K562 (cell line): ENCODE measurements at regions not wholly inside any gene's neighbourhood (a gene's known extent, or its start where the extent isn't known, plus 50 kb on each side); places are given as distances from the start of the nearest gene placed in this dataset.

Experiments
- ATAC-seq: fragments of 200-7000 bp; cut with Tn5 transposase; 3 replicates; pipeline ENCODE4 v1.9.1; 2020; ENCODE audit warnings: moderate library complexity
- BruUV-seq: library from RNA; stranded (reverse); fragments of 400-500 nt; replicated peaks from 2 replicates; lab custom pipeline; 2021; lab: Mats Ljungman, UMichigan
- CTCF ChIA-PET: fragments of 300-600 bp; formaldehyde crosslinking; extraction: SDS; loops from one replicate; lab custom pipeline; 2021; ENCODE audit warnings: low intra/inter-chr PET ratio; lab: Yijun Ruan, JAX
- POLR2A ChIA-PET: fragments of 300-600, 350-650 bp; sonication (Branson Sonifier 250); formaldehyde crosslinking; extraction: SDS; loops from one replicate; lab custom pipeline; 2021; ENCODE audit warnings: antibody characterized with exemption, inconsistent platforms; lab: Yijun Ruan, JAX
- DNase-seq, 4 experiments: peaks; one replicate each; pipeline versions ENCODE4 v3.0.0 to v3.0.0-alpha.2; 2011 to 2018; ENCODE audit warnings: low spot score in 3 of 4, mixed read lengths in 3 of 4; ENCODE audit errors: extremely low read depth in 1 of 4
- FAIRE-seq: peaks from 2 replicates; lab custom pipeline; 2011; peaks lifted over from hg19 to GRCh38; lab: Jason Lieb, UNC
- H2AFZ ChIP-seq: 2 replicates; pipeline ENCODE4 v1.6.0; 2011; ENCODE audit warnings: low read depth, low read length, control low read depth, inconsistent platforms
- H3K27ac ChIP-seq: fragments of 200-600 bp; 3 replicates; pipeline ENCODE4 v1.8.0; 2011; ENCODE audit warnings: low read depth, mild to moderate bottlenecking, control low read depth, inconsistent platforms, low read length, moderate library complexity, mixed read lengths; ENCODE audit errors: extremely low read depth
- H3K27me3 ChIP-seq, 2 experiments: fragments of 300-600 bp in 1 of 2; 2 replicates in 1 of 2; 3 replicates in 1 of 2; pipeline versions ENCODE4 v1.6.0 to v1.8.0; 2011; ENCODE audit warnings: inconsistent platforms in 2 of 2, low read length in 2 of 2, mild to moderate bottlenecking in 1 of 2, mixed read lengths in 1 of 2, moderate library complexity in 1 of 2; ENCODE audit not compliant: control insufficient read depth in 2 of 2, insufficient read depth in 2 of 2
- H3K36me3 ChIP-seq: fragments of 300-600 bp; 3 replicates; pipeline ENCODE4 v1.8.0; 2011; ENCODE audit warnings: mild to moderate bottlenecking, low read length, inconsistent platforms; ENCODE audit not compliant: control insufficient read depth, insufficient read depth
- H3K4me1 ChIP-seq, 2 experiments: fragments of 200-600 bp in 1 of 2; replicated peaks in 1 of 2; 2 replicates in 1 of 2; 3 replicates in 1 of 2; pipeline versions ENCODE4 v1.5.1 to v1.8.0; 2011; ENCODE audit warnings: inconsistent platforms in 2 of 2, low read length in 2 of 2, mild to moderate bottlenecking in 1 of 2, mixed read lengths in 1 of 2, moderate library complexity in 1 of 2; ENCODE audit not compliant: control insufficient read depth in 2 of 2, insufficient read depth in 2 of 2
- H3K4me2 ChIP-seq: 2 replicates; pipeline ENCODE4 v1.6.1; 2011; ENCODE audit warnings: low read length, control low read depth, inconsistent platforms, mixed read lengths; ENCODE audit not compliant: insufficient read depth
- H3K4me3 ChIP-seq: fragments of 200-600 bp; sonication (generic), shearing (Covaris generic); 2 replicates; pipeline ENCODE4 v1.5.1; 2016; ENCODE audit warnings: control low read depth, inconsistent platforms
- H3K79me2 ChIP-seq: fragments of 200-600 bp; 3 replicates; pipeline ENCODE4 v1.8.0; 2011; ENCODE audit warnings: low read length, inconsistent platforms; ENCODE audit not compliant: control insufficient read depth, insufficient read depth
- H3K9ac ChIP-seq, 2 experiments: 2 replicates each; pipeline versions ENCODE4 v1.6.0 to v1.6.1; 2011; ENCODE audit warnings: low read depth in 2 of 2, low read length in 2 of 2, control low read depth in 1 of 2, inconsistent platforms in 1 of 2, mild to moderate bottlenecking in 1 of 2, mixed read lengths in 1 of 2; ENCODE audit not compliant: insufficient read depth in 1 of 2
- H3K9me1 ChIP-seq: one replicate; pipeline ENCODE4 v1.6.0; 2011; ENCODE audit warnings: inconsistent platforms, mild to moderate bottlenecking, low read length, moderate library complexity; ENCODE audit not compliant: control insufficient read depth, insufficient read depth
- H3K9me3 ChIP-seq: replicated peaks from 2 replicates; pipeline ENCODE4 v1.5.1; 2011; ENCODE audit warnings: low read depth, low read length, inconsistent platforms; ENCODE audit not compliant: control insufficient read depth, insufficient read depth
- H4K20me1 ChIP-seq: replicated peaks from 2 replicates; pipeline ENCODE4 v1.6.1; 2011; ENCODE audit warnings: low read length, inconsistent platforms, mixed read lengths; ENCODE audit not compliant: control insufficient read depth, insufficient read depth
- DIDO1 ChIP-seq: fragments of 450-650 bp; IDR thresholded peaks from 2 replicates; pipeline ENCODE4 v1.6.1; 2016; ENCODE audit warnings: low read depth, missing biosample characterization, missing genetic modification characterization
- DPF2 ChIP-seq: fragments of 450-650 bp; IDR thresholded peaks from 2 replicates; pipeline ENCODE4 v1.6.1; 2016
- MCM5 ChIP-seq: fragments of 450-650 bp; IDR thresholded peaks from 2 replicates; pipeline ENCODE4 v1.6.1; 2016; ENCODE audit warnings: low read depth
- NFYB ChIP-seq: IDR thresholded peaks from 2 replicates; pipeline ENCODE4 v1.6.1; 2011; ENCODE audit warnings: mild to moderate bottlenecking, moderate library complexity; ENCODE audit not compliant: insufficient read length; ENCODE audit errors: extremely low read depth
- PURB ChIP-seq: sonication (generic); formaldehyde crosslinking; IDR thresholded peaks from 2 replicates; pipeline ENCODE4 v1.9.0; 2021; ENCODE audit warnings: low read depth, mild to moderate bottlenecking, missing genetic modification reagents
- TAF15 ChIP-seq: fragments of 200-400 bp; formaldehyde crosslinking; IDR thresholded peaks from 2 replicates; pipeline ENCODE4 v1.6.1; 2017; ENCODE audit warnings: mild to moderate bottlenecking, low read depth, low read length, moderate library complexity
- ZNF143 ChIP-seq: sonication (generic); formaldehyde crosslinking; IDR thresholded peaks from 2 replicates; pipeline ENCODE4 v1.9.0; 2022; ENCODE audit warnings: mild to moderate bottlenecking, missing genetic modification reagents
- ZNF282 ChIP-seq: sonication (generic); formaldehyde crosslinking; IDR thresholded peaks from 2 replicates; pipeline ENCODE4 v1.8.1; 2023; ENCODE audit warnings: missing genetic modification reagents
- ZNF436 ChIP-seq: fragments of 250-450, 450-650 bp; sonication (Bioruptor Pico); formaldehyde crosslinking; IDR thresholded peaks from 2 replicates; pipeline ENCODE4 v1.7.0; 2020; ENCODE audit warnings: mild to moderate bottlenecking
- ZNF639 ChIP-seq, 2 experiments: fragments of 200-800 bp in 1 of 2; sonication (Bioruptor generic) in 1 of 2; sonication (generic) in 1 of 2; formaldehyde crosslinking in 1 of 2; IDR thresholded peaks in 1 of 2; conservative IDR thresholded peaks in 1 of 2; 2 replicates each; pipeline versions ENCODE4 v1.5.0 to v1.6.1; 2016 to 2020; ENCODE audit warnings: missing compliant biosample characterization in 1 of 2, missing genetic modification characterization in 1 of 2, missing genetic modification reagents in 1 of 2
- ZNF766 ChIP-seq: fragments of 200-800 bp; sonication (Bioruptor generic); conservative IDR thresholded peaks from 2 replicates; pipeline ENCODE4 v1.6.1; 2016; ENCODE audit warnings: missing genetic modification characterization, missing compliant biosample characterization
- WGBS: fragments of 100-300 bp; shearing (Covaris generic); methylation state at CpG from one replicate; pipeline ENCODE4 v1.1.6; 2016; ENCODE audit warnings: low coverage, mixed read lengths; ENCODE audit not compliant: insufficient coverage; ENCODE audit errors: missing lambda C conversion rate; 5-methylcytosine and 5-hydroxymethylcytosine counted together
- in situ Hi-C: fragments of 300-500 bp; cut with MboI; formaldehyde crosslinking; loops from 4 replicates; pipeline ENCODE4 v1.15.0; 2018; ENCODE audit warnings: inconsistent platforms, mixed read lengths
- intact Hi-C: fragments of 100-400 bp; cut with micrococcal nuclease; formaldehyde crosslinking; loops from 2 replicates; pipeline ENCODE4 v1.14.2; 2022
- TF ChIP-seq, protein P1 (sequence below): sonication (generic); formaldehyde crosslinking; IDR thresholded peaks from 2 replicates; pipeline ENCODE4 v1.8.1; 2023; ENCODE audit warnings: missing genetic modification reagents, mild to moderate bottlenecking, borderline replicate concordance

GRCh38 chr2:217195658-217196446 lies 336.0 kb upstream of the TNP1 start:
- H3K79me2 ChIP-seq = no peaks in the 10 kb centered on the region
- intact Hi-C loops = no loop called here
- H3K9ac ChIP-seq = no peak overlapping the region
- no peaks in the 10 kb centered on the region for H3K27me3 ChIP-seq
- POLR2A ChIA-PET = no interaction called here
- WGBS = 5% methylated on average over 7 of the region's 7 CpGs
- TF ChIP-seq DPF2 = no peak
- TF ChIP-seq MCM5 = no peak
- TF ChIP-seq DIDO1 (tag) = no peak
- TF ChIP-seq ZNF639 (CRISPR knock-in tag; conservative IDR thresholded peaks at IDR 0.05 in 1 of 2, IDR thresholded peaks at IDR 0.05 in 1 of 2) = no peak
- no peak for TF ChIP-seq ZNF282 (CRISPR knock-in tag)
- TF ChIP-seq, protein P1, sequence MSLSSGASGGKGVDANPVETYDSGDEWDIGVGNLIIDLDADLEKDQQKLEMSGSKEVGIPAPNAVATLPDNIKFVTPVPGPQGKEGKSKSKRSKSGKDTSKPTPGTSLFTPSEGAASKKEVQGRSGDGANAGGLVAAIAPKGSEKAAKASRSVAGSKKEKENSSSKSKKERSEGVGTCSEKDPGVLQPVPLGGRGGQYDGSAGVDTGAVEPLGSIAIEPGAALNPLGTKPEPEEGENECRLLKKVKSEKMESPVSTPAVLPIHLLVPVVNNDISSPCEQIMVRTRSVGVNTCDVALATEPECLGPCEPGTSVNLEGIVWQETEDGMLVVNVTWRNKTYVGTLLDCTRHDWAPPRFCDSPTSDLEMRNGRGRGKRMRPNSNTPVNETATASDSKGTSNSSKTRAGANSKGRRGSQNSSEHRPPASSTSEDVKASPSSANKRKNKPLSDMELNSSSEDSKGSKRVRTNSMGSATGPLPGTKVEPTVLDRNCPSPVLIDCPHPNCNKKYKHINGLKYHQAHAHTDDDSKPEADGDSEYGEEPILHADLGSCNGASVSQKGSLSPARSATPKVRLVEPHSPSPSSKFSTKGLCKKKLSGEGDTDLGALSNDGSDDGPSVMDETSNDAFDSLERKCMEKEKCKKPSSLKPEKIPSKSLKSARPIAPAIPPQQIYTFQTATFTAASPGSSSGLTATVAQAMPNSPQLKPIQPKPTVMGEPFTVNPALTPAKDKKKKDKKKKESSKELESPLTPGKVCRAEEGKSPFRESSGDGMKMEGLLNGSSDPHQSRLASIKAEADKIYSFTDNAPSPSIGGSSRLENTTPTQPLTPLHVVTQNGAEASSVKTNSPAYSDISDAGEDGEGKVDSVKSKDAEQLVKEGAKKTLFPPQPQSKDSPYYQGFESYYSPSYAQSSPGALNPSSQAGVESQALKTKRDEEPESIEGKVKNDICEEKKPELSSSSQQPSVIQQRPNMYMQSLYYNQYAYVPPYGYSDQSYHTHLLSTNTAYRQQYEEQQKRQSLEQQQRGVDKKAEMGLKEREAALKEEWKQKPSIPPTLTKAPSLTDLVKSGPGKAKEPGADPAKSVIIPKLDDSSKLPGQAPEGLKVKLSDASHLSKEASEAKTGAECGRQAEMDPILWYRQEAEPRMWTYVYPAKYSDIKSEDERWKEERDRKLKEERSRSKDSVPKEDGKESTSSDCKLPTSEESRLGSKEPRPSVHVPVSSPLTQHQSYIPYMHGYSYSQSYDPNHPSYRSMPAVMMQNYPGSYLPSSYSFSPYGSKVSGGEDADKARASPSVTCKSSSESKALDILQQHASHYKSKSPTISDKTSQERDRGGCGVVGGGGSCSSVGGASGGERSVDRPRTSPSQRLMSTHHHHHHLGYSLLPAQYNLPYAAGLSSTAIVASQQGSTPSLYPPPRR = no peak
- TF ChIP-seq PURB = no peak
- TF ChIP-seq ZNF436 = no peak
- TF ChIP-seq NFYB = no peak
- TF ChIP-seq TAF15 = no peak
- no peak for TF ChIP-seq ZNF766
- TF ChIP-seq ZNF143 (CRISPR knock-in tag) = no peak
- TF ChIP-seq, all 486 proteins: peak for 0
- no peaks in the 10 kb centered on the region for H3K9me1 ChIP-seq
- ATAC-seq (no peak), FAIRE-seq (no peak), DNase-seq (no peak)
- H3K4me2 ChIP-seq = no peak overlapping the region
- in situ Hi-C loops = no loop called here
- no TSS peak for BruUV-seq
- no peaks in the 10 kb centered on the region for H3K9me3 ChIP-seq
- CTCF ChIA-PET = no interaction called here
- no peaks in the 10 kb centered on the region for H4K20me1 ChIP-seq
- H3K4me3 ChIP-seq = no peak overlapping the region
- H3K27ac ChIP-seq = no peak overlapping the region
- H2AFZ ChIP-seq = no peak overlapping the region
- no peaks in the 10 kb centered on the region for H3K36me3 ChIP-seq
- H3K4me1 ChIP-seq = no peaks in the 10 kb centered on the region
